GM19023 (cell line): ENCODE measurements at regions not wholly inside any gene's neighbourhood (a gene's known extent, or its start where the extent isn't known, plus 50 kb on each side); places are given as distances from the start of the nearest gene placed in this dataset.
"Not testable (repeated sequence)": the region's sequence is repeated elsewhere in the genome, so short reads cannot be mapped to it uniquely, and the experiment has no call there.

Experiments
- ATAC-seq: cut with Tn5 transposase; IDR thresholded peaks from one replicate; pipeline ENCODE4 v1.9.1; 2021; ENCODE audit warnings: mild to moderate bottlenecking, moderate library complexity; ENCODE audit not compliant: unreplicated experiment

- no peak for ATAC-seq
Measured at GRCh38 chr4:138861135-138861534, 154.4 kb upstream of the NOCT start.

DNA sequence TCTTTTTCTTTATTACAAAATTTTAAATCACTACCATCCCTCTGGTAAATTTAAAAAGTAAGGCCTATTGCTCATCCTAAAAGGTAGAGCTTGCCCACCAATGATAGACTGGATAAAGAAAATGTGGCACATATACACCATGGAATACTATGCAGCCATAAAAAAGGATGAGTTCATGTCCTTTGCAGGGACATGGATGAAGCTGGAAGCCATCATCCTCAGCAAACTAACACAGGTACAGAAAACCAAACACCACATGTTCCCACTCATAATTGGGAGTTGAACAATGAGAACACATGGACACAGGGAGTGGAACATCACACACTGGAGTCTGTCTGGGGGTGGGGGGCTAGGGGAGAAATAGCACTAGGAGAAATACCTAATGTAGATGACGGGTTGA is 155.2 kb upstream of the NOCT start:
- ATAC-seq: not testable (repeated sequence)

- ATAC-seq: no peak
Measured at GRCh38 chr4:138859254-138859653, 156.3 kb upstream of the NOCT start.

DNA sequence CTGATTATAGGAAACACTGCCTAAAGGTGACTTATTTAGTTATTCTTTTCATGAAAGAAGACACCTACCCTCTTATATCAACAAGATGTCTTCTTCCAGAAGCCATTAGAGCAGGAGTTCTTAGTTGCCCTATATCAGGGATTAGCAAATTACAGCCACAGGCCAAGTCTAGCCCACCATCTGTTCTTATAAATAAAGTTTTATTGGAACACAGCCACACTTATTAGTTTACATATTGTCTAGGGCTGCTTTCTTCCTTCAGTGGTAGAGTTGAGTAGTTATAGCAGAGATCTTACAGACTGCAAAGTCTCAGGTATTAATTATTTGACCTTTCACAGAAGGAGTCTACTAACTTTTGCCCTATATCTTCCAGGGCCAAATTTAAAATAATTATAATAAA is 157.2 kb upstream of the NOCT start:
- no peak for ATAC-seq

DNA sequence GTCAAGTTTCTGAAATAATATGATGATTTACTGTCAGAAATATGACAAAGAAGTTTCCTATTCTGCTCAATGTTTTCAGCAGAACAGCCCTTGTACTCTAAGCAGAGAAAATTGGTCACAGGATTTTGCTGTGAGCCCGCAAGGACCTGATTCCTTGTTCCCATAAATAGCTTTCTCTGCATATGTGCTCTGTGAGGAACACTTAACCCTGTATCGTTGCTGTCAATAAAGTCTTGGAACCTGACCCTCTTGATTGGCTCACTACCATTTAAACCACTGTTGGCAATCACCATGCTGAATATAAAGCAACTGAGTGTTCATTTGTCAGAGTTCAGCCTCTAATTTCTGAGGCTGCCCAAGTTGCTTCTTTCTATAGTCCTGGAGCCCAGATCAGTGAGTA is 158.2 kb upstream of the NOCT start:
- ATAC-seq: no peak

DNA sequence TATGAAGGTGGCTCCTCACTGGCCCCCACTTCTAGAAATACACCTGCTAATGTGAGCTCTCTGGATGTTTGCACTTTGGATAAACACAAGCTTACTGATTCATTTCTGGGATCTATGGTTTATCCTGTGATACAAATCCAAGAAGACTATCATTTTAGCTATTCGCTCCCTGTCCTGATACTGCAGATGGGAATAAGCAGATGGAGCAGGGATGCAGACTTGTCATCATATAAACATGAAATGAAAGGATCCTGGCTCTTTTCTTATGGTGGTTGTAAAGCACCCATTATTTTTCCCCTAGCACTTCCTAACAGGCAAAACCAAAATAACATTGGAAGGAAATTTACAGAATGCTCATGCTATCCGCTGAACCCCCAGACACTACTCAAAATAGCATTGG is 162.9 kb upstream of the NOCT start:
- no peak for ATAC-seq

DNA sequence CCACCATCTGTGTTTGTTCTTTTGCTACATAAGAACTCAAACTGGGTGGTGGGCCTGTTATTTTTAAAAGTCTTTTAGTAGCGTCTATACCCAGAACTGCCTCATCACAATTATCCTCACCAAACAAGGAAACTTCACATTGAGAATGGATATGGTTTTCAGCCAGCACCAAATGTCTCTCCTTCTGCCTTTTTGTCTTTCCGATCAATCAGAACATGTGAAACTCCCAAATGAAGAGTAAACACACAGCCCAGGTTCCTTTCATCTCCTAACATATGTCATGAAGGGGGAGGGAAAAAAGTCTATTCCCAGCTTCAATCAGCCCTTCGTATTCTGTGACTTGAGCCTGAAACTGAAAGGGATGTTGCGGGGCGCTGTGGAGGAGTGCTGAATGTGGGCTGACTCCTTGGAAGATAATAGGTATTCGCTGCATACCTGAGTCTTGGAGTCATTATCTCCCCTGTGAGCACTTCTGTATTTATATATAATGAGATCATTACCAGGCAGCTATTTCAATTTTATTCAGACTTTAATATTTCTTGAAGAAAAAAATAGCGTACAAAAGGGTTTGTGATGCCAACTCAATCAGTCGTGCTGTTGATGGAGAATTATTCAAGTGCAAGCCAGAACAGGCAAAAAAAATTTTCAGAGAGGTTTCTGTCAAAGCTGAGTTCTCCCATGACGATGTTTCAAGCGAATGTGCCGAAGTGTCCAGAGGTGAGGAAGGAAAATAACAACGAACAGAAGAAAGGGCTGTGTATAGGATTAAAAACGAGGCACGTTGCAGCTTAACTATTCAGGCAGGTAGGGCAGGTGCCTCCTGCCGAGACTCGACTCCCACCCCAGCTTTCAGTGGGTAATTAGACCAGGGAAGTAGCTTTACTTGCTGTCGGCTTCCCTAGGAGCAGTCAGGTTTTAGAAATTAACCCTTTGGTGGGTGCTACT is 163.9 kb upstream of the NOCT start:
- no peak for ATAC-seq

DNA sequence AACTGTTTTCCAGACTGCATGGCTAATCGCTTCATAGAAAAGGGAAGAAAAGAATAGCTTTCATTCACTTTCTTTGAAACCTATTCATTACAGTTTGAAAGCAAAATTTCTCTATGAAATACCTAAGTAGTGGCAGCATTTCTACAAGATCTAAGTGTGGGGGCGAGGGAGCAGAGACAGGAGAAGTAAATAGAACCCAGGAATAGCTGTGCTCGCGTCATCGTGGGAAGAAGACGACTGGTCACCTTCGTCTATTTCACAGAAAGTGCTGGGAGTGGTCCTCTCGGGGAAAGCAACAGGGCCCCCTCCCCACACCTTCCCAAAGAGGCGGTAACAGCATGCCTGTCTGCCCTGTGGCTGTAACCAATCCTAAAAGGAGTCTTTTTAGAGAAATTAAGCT is 169.9 kb upstream of the NOCT start:
- ATAC-seq: no peak

DNA sequence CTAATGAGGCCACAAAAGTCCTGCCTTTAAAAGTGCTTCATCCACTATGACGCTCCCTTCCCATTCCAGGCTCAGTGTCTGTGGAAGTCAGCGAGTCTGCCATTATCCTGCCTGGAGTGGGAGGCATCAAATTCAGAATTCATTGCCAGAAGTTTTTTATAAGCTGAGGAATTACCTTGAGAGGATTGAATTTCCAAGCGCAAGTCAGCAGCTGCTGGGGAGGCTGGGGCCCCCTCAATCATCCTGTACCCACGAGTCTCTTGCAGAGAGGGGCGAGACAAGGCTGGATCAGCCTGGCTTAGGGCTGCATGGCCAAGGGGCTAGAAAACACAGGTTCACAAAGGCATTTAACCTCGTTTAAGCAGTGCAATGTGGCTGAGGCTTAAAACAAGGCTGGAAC is 170.5 kb upstream of the NOCT start:
- ATAC-seq: no peak

GRCh38 chr4:138843616-138844015 is 172.0 kb upstream of the NOCT start:
- ATAC-seq: no peak

- no peak for ATAC-seq
Measured at GRCh38 chr4:138841343-138841742, 174.2 kb upstream of the NOCT start.

GRCh38 chr4:138838251-138838650 is 177.3 kb upstream of the NOCT start:
- ATAC-seq: no peak

DNA sequence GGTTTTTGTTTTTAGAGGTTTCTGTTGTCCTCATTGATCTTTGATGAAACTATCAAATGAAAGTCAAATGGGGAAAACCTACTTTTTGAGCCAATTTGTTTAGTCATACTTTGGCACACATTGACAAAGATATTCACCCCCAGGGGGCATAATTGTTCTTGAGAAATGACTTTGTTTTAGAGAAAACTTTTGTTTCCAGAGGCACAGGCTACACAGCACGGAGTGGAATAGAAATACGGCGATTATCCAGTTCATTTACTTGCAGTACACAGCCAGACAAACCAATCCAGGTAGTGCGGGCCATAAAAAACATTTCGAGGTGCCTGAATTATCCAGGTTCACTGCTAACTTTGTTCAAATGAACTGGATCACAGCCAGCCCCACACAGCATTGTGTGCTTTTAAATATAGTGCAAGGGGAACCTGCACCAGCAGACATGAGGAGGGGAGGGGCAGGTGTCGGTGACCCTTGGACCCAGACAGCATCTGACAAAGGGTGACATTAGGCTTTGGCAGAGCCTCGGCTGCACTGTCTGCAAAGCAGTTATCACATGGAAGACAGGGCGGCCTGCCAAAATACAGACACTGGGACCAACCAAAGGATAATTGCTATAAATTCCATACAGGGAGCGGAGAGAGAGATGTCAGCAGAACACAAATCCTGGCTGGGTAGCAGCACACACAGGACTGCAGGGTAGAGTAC is 179.6 kb upstream of the NOCT start:
- no peak for ATAC-seq

DNA sequence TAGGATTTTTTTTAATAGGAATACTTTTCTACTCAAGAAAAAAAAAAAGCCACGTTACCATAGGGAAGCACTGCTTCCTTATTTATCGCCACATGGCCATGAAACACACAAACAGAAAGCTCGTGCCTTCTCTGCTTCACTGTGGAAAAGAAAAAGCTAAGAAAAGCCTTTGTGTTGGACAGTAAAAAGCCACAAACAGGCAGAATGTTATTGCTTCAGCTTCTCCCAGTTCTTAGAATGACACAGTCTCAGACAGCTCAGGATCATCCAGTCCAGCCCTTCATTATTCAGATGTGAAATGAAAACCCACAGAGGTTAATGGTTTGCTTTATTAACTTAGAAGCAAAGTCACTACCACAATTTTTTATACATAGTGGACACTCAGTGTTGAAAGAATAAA is 181.6 kb upstream of the NOCT start:
- ATAC-seq: no peak

DNA sequence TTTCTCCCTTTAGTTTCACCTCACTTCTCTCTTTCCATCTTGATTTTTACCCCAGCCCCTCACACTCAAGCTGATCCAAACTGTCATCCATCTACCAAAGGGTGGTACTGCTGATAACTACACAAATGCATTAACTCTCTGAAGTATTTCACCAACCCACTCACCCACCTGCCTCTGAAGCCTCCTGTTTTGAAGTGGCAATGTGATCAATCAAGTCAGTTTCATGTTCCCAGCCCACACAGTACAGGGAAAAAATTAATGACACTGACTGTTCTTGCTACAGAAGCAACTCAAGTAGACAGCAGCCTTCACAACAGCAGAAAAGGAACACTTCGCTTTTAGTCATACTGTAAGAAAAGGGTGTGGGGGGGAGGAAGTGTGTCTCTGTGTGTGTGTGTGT is 183.0 kb upstream of the NOCT start:
- no peak for ATAC-seq

GRCh38 chr4:138831948-138832347 is 183.6 kb upstream of the NOCT start:
- no peak for ATAC-seq

DNA sequence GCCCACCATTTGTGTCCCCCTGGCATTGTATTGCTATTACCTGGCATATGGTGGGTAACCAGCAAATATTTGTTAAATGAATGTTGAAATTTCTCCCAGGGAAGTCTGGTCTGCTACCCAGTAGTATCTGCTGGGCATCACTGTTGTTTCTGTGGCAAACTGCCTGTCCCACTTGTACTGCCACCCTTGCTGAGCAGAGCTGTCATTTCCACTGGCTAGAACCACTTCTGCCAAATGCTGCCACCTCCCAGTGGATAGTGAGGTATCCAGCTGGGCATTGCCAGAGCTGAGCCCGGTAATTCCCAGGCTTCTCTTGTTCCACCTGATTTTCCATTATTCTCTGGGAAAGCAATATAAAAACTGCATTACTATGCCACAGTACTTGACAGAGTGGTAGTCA is 186.7 kb upstream of the NOCT start:
- no peak for ATAC-seq

DNA sequence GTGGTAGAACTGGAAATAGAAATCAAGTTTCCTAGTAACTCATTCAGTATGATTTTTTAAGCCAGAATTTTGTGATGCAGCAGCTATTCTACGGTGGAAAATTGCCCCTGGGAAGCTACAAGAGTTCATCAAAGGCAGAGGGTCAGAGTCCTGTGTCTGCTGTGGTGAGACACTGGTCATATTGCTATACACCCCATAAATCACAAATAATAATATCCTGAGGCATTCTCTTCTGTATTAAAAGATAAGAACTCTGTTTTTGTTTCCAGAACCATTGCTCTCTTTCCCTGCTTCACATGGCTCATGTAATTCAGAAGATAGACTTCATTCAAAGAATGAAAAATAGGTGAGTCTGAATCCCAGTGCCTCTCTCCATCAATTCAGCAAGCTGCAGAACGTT is 188.8 kb upstream of the NOCT start:
- no peak for ATAC-seq

GRCh38 chr4:138826322-138826721 is 189.3 kb upstream of the NOCT start:
- ATAC-seq: no peak

- ATAC-seq: no peak
Measured at GRCh38 chr4:138821331-138821730, 194.2 kb upstream of the NOCT start.

GRCh38 chr4:138816875-138817274 is 198.7 kb upstream of the NOCT start:
- no peak for ATAC-seq

GRCh38 chr4:138815811-138816210 is 199.8 kb upstream of the NOCT start:
- ATAC-seq: no peak
